ENCODE measurements at regions not wholly inside any gene's neighbourhood (a gene's known extent, or its start where the extent isn't known, plus 50 kb on each side); places are given as distances from the start of the nearest gene placed in this dataset.

- no peak overlapping the region for H3K4me3 ChIP-seq (ENCODE audit: low read depth, low read length)
- no peak for DNase-seq (ENCODE audit: low read depth)
- TF ChIP-seq, protein P1, sequence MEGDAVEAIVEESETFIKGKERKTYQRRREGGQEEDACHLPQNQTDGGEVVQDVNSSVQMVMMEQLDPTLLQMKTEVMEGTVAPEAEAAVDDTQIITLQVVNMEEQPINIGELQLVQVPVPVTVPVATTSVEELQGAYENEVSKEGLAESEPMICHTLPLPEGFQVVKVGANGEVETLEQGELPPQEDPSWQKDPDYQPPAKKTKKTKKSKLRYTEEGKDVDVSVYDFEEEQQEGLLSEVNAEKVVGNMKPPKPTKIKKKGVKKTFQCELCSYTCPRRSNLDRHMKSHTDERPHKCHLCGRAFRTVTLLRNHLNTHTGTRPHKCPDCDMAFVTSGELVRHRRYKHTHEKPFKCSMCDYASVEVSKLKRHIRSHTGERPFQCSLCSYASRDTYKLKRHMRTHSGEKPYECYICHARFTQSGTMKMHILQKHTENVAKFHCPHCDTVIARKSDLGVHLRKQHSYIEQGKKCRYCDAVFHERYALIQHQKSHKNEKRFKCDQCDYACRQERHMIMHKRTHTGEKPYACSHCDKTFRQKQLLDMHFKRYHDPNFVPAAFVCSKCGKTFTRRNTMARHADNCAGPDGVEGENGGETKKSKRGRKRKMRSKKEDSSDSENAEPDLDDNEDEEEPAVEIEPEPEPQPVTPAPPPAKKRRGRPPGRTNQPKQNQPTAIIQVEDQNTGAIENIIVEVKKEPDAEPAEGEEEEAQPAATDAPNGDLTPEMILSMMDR (conservative IDR thresholded peaks at IDR 0.05; ENCODE audit: low read depth, low read length) = no peak
Measured at GRCh38 chr9:85344901-85345300, 396.9 kb downstream of the AGTPBP1 start.

DNA sequence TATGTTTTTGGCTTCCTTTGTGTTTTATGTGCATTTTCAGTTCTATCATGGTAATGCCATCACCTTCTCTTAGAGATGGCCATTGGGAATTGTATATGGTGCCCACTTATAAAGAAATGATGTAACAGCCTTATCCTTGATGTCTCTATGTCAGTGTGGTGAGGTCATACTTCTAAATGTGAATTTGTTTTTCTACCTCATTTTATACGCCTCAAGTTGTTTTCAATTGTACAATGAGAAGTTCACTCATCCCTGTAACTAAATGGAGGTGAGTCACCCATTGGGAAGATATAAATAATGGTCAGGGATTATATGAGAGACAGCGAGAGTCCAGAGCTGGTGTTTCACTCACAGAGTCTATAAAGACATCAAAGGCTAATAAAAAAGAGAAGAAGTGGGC is 402.4 kb downstream of the AGTPBP1 start:
- TF ChIP-seq, protein P1 (conservative IDR thresholded peaks at IDR 0.05; ENCODE audit: low read depth, low read length) = no peak
- DNase-seq (ENCODE audit: low read depth) = no peak

GRCh38 chr9:85334228-85334627 is 407.5 kb downstream of the AGTPBP1 start:
- TF ChIP-seq, protein P1 (conservative IDR thresholded peaks at IDR 0.05; ENCODE audit: low read depth, low read length) = no peak
- no peak overlapping the region for H3K4me3 ChIP-seq (ENCODE audit: low read depth, low read length)
- DNase-seq (ENCODE audit: low read depth) = no peak

More for the DNA sequence above, 402.4 kb downstream of the AGTPBP1 start:
- no peak overlapping the region for H3K4me3 ChIP-seq (ENCODE audit: low read depth, low read length)

GRCh38 chr9:85332487-85332886 is 409.3 kb downstream of the AGTPBP1 start:
- DNase-seq (ENCODE audit: low read depth) = no peak
- TF ChIP-seq, protein P1 (conservative IDR thresholded peaks at IDR 0.05; ENCODE audit: low read depth, low read length) = no peak
- no peak overlapping the region for H3K4me3 ChIP-seq (ENCODE audit: low read depth, low read length)

DNA sequence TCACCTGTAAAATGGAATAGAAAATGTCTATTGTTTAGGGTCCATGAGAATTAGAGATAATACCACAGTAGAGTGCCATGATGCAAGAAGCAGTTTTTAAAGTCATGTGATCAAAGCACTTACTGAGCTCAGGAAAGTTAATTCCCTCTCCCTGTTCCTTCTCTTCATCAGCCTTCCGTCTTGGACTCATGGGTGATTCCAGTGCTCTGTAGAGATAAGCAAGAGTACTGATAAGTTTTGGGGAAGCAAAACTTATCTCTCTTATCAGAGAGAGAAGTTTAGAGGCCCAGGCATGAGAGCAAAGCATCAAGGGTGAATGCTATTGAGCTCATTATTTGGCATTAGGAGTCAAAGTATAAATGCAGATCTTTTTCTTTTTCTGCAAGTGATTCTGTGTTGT is 410.1 kb downstream of the AGTPBP1 start:
- DNase-seq (ENCODE audit: low read depth) = no peak
- H3K4me3 ChIP-seq (ENCODE audit: low read depth, low read length) = no peak overlapping the region
- TF ChIP-seq, protein P1 (conservative IDR thresholded peaks at IDR 0.05; ENCODE audit: low read depth, low read length) = no peak

DNA sequence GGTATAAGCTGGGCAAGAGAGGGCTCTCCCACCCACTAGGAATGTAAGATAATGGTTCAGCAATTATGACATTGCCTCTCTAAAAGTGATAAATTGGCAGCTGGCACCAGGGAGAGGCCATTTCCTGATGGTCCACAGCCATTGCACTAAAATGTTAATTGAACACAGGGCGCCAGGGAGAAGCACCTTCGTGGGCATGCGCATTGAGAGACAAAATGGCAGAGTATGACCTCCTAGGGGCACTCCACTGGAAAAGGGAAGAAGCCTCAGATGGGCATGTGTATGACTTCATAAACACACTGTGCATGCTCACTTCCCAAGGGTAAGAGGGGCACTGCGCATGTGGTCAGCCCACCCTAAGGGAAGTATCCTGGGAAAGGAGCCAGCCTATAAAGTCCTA is 419.2 kb downstream of the AGTPBP1 start:
- no peak for DNase-seq (ENCODE audit: low read depth)
- TF ChIP-seq, protein P1 (conservative IDR thresholded peaks at IDR 0.05; ENCODE audit: low read depth, low read length) = no peak
- H3K4me3 ChIP-seq (ENCODE audit: low read depth, low read length) = no peak overlapping the region

DNA sequence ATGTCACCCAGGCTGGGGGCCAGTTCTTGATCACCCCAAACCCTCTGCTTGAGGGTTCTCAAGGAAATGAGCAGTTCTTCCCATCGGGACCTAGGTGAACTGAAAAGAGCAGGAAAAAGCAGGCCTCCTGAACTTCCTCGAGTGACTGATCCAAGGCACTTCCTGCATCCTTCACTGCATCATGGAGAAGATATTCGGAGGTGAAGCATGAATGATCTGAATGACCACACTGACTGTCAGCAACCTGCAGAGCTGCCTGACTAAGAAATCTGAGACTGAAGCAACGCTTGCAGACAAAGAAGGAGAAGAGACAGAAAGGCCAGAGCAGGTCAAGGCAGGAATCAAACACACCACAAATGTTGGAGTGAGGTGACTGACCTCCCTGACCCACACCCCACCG is 420.2 kb downstream of the AGTPBP1 start:
- DNase-seq (ENCODE audit: low read depth) = no peak
- H3K4me3 ChIP-seq (ENCODE audit: low read depth, low read length) = no peak overlapping the region
- TF ChIP-seq, protein P1 (conservative IDR thresholded peaks at IDR 0.05; ENCODE audit: low read depth, low read length) = no peak

Data from choroid plexus epithelial cell (primary cell).